GM18511 (cell line): ENCODE measurements at regions not wholly inside any gene's neighbourhood (a gene's known extent, or its start where the extent isn't known, plus 50 kb on each side); places are given as distances from the start of the nearest gene placed in this dataset.
"Not testable (repeated sequence)": the region's sequence is repeated elsewhere in the genome, so short reads cannot be mapped to it uniquely, and the experiment has no call there.

Experiments used
- ATAC-seq: cut with Tn5 transposase; IDR thresholded peaks from one replicate; pipeline ENCODE4 v1.9.1; 2021; ENCODE audit warnings: mild to moderate bottlenecking, moderate library complexity; ENCODE audit not compliant: unreplicated experiment

DNA sequence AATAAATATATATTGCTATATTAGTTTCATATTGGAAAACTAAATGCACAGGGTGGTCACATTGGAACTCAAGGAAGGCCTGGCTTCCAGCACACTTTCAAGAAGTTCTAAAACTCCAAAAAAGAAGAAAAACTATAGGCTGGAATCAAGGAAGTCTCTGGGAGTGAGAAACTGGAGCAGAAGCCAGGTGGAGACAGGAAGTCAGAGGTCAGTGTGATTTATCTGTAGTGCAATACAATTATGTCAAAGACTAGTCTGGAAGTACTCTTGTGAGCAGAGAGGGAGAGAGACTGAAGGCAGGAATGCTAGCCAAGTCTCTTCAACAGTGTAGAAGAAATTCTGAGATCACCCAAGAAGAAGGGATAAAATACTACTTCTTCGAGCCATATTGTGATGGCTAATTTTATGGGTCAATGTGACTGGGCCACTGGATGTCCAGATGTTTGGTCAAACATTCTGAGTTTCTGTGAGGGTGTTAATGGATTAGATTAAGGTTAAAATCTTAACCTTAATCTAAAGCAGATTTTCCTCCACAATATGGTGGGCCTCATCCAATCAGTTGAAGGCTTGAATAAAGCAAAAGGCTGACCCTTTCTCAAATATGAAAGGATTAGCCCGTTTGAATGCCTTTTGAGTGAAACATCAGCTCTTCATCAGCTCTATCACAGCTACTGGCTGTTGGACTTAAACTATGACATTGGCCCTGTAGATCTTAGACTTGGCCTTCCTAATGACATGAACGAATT, 208.0 kb downstream of the TDRD15 start:
- no peak for ATAC-seq

DNA sequence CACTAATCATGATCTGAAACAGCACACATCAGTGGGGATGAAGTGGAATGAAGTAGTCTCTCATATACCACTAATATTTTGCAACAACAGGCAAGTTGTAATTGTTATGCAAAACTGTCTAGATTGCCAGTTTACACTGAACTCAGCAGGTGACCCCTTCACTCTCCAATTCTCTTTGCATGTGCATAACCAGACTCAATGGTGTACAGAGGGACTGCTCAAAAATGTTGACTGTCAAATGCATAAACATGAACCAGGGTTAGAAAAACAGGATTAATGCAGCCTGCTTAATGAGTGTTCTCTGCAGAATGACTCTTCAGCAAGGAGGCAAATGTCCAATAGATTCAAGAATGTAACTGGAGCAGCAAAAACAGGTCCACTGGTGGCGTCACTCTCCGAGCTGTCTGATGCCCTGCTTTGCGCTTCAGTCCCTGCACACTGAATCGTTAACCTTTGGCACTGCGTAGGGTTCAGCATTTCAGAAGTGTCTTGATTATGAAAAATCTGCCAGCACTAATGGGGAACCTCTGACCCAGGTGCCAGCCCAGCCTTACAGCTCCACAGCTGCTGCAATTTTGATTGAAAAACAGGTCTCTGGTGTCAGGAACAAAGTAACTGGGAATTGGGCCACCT, 209.3 kb downstream of the TDRD15 start:
- no peak for ATAC-seq

DNA sequence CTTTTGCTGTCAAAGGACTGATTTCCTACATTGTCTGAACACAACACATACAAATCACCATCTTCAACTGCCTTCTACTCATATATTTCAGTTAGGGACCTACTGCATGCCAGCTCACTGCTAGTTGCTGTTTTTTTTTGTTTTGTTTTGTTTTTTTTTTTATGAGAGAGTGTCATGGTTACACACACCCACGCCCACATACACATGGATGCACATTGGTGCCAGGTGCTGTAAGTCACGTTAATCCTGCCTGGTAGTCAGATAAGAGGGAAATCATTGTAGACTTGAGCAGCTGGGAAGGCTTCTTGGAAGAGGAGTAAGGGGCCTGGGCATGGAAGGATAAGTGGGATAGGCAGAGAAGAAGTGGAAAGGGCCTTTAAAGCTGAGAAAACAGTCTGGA, 209.9 kb downstream of the TDRD15 start:
- ATAC-seq, result no peak

DNA sequence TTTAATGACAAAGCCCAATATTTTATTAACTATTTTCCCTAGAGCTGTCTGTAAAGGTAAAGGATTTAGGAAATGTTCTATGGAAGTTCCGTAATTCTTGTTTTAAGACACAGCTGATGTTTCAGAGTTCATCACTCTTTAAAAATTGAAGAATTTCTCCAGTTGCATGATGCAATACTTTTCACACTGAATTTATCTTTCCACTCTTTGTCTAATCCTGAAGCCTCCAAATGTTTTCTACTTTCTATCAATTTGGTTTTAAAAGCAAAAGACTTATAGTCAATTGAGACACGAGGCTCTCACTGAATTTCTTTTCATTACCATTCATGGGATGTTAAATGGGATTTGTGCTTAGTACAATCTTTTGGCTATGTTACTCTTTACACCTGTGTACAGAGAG, 223.2 kb downstream of the TDRD15 start:
- no peak for ATAC-seq

DNA sequence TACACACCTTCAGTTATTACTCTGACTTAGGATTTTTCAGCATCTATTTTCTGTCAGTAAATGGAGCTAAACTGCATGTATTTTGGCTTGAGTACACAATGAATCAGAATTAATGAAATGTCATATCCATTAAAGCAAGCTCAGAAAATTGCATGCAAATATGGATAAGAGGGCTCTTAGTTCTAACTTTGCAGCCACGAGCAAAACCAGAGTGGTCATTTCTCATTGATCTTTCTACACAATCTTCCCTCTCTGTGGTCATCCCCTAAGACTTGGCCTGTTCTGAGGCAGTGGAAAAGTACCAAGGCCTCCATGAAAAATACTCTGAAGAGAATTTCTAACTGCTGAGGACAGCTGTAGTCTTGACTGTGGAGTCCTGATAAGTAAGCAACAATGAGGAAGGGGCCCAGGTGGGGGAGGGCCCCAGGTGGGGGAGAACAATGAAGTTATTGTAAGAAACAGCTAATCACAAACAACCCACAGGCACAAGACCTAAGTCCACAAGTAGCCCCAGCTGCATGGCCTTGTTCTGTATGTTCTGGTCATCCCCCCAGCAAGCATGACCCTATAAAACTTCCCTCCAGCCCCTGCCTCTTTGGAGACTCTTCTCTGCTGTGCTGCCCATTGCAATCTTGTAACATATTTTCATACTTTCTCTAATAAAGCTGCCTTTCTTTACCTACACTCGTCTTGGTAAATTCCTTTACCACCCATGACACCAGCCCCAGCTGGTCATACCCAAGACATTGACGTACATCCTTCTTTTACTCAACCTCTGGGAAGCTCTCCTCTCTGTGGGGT, 230.3 kb downstream of the TDRD15 start:
- no peak for ATAC-seq

DNA sequence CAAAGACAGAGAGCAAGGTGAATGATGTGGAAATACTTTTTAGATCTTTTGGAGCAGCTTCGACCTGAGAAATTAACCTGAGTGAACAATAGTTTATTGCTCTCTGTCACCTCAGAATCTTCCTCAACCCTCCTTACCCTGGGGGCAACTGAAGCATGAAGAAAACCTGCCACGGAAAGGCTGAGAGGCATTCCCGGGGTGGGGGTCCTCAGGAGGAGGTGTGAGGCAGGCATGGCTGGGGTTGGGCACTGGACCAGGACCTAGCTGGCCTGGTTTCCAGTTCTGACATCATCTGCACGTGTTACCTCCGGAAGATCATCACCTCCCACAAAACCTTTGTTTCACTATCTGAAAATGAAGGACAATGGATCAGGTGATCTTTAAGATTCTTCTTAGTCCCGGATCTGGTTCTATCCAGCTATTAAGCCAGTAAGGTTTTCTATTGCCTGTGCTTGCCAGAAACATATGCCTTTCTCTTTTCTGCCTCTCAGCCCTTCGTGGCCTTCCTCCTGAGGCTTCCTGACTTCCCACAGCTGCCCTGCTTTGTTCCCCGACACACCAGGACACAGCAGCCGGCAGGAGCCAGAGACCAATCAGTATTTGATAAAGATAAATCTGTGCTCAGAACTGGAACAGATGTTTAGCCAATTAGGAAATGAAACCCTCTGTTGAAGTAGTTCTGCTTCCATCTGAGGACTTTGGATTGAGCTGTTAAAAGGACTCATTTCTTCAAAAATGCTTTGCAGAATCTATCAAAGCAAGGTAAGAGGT, 232.5 kb downstream of the TDRD15 start:
- ATAC-seq, result no peak

DNA sequence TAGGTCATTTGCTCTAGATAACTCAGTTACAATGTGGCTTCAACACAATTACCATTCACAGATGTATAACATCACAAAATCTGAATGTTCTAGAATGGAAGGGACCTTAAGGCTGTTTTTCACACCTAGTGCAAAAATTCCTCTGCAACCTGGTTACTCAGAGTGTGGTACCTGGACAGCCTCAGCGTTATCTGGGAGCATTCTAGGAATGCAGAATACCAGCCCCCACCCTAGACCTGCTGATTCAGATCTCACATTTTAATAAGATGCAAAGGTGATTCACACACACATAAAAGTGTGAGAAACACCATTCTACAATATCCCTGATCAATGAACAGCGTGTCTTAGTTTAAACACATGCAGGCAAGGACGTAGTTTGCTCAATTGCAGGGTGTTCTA, 233.1 kb downstream of the TDRD15 start:
- no peak for ATAC-seq

DNA sequence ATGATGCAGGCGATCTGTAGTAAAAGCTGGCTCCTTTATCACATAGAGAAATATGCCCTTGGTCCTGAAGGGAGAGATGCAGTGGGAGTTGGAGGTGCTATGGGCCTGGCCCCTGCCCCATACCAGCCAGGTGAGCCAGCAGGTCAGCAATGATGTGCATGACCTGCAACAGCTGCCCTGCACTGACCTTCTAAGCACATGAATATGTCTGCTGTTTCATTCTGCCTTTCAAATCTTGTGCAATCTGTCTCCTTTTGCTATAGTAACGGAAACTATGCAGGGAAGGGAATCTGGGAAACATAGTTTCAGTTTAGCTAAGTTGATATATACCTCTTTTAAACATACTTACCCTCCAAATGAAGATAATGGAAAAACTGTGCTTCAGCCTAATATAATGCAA, 235.2 kb downstream of the TDRD15 start:
- ATAC-seq, result no peak

DNA sequence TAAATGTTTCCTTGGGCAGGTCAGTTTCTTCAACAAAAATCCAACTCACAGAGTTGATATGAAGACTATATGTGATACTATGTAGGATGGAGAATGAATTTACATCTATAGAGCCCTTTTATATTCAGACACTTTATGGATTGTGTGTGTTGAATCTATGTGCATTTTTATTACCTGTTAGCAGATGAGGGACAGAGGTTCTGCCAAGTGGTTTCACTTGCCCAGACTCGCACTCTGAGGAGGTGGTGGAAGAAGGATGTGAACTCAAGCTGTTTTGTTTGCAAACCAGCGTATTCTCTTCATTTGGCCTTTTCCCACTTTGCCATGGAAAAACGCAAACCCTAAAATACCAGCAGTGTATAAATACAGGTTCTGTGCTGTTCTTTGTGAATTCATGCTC, 237.6 kb downstream of the TDRD15 start:
- ATAC-seq, result no peak

DNA sequence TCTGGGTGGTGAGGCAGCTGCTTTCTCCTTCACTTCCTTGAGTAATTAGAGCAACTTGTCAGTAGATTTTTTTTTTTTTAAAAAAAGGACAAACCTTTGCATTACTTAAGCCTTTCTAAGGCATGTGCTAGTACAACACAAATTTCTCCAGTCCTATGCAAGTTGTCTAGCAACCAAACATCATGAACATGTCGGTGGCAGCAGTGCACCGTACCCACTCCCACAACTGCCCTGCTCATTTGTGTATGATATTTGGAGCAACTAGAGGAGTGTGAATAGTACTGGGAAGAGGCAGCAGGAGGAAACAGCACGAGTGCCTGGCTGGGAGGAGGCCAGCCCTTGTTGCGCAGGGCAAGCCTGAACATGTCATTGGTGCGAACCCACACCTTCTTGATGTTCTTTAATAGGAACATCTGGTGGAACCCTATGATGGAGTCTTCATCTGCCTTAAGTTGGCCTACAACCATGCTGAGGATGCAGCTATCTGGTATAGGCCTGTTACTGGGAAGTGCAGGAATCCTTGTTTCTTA, 238.3 kb downstream of the TDRD15 start:
- ATAC-seq, result no peak

DNA sequence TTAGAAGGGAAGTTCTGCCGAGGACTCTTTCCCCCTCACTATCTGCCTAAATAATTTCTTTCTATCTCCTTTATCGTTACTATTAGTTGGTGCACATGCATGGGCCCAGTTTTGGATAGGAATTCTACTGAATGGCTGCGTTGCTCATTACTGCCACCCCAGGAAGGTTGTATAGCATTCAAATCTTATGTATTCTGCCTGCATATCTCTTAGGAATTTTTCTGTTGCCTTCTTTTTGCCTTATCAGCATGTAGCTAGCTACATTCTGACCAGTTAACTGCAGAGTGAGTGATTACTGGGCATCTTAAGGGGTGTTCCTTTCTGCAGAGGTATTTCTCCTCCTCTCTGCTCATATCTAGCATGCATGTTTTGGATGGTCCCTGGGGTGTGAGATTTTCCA, 239.6 kb downstream of the TDRD15 start:
- ATAC-seq, result no peak

DNA sequence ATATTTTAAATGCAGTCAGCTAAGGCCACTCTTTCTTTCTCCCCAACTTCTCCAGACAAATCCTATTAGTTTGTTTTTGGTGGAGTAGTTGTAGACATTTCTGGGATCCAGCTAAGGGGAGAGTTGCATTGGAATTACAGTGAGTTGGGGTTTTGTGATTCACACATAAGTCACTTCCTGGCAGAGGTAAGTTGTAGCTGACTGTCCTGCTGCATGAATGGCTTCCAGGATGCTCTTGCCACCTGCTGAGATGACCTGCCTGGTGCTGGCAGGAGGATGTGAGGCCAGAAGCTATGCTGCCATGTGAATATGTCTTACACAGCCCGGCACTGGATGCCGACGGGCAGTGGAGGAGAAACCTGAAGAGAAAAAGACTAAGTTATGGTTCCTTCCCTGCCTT, 243.7 kb downstream of the TDRD15 start:
- ATAC-seq, result no peak

DNA sequence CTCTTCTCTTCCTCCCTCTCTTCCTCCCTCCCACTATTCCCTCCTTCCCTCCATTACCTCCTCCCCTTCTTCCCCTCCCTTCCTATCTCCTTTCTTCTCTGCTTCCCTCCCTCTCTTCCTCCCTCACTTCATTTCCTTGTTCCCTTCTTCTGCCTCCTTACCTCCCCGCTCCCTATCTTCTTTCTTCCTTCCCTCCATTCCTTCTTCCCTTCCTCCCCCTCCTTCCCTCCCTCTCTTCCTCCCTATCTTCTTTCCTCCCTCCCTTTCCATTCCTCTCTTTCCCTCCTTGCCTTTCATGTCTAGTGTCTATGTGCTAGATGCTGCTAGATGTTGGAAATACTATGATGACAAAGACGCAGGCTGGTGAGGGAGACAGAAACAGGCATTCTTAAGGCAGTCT, 246.0 kb downstream of the TDRD15 start:
- ATAC-seq, result no peak

DNA sequence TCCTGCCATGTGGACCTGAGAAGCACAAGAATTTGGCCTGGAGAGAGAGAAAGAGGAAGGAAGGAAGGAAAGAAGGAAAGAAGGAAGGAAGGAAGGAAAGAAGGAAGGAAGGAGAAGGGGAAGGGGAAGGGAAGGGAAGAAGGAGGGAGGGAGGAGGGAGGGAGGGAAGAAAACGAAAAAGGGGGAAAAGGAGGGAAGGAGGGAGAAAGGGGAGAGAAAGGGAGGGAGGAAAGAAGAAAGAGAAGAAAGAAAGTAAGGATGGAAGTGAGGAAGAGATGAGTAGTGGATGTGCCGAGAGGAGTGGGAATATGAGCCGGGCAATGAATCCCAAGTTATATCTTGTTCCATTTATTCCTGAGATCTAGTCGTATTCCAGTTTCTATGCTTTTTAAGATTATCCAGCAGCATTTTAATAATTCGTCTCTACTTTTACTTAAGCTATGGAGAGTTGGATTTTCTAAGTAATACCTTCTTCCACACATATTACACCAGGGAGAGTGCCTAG, 247.8 kb downstream of the TDRD15 start:
- no peak for ATAC-seq

DNA sequence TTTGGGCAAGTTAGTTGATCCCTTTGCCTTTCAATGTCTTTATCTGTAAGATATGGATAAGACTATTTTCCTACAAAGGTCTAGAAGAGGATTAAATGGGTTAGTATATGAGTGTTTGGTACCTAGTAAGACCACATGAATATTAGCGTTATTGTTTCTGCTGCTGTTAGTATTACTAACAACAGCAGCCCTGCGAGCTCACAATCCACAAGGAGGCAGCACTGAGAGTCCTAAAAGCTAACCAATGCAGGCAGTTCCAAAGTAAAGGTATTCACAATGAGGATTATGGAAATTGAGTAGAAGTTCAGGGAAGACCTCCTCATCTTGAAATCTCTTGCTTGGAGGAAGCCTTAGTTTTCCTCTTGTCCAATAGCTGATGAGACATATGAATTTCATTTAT, 248.9 kb downstream of the TDRD15 start:
- no peak for ATAC-seq

DNA sequence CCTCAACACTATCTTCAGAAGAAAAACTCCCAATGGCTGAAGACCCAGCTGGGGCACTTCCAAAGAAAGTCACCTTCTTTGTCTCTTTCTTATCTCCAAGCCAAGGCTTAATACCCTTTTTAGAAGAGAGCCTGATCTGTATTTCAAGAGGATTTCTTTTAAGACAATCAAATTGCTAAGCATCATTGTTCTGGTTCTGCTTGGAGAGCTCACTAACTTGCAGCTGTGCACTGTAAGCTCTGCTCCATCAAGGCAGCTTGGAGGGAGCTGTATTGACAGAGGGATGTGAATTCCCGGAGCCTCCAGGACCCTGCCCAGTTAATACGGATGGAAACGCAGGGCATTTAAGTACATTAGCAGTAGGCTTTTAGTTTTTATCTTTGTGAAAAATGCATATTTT, 253.1 kb downstream of the TDRD15 start:
- no peak for ATAC-seq

DNA sequence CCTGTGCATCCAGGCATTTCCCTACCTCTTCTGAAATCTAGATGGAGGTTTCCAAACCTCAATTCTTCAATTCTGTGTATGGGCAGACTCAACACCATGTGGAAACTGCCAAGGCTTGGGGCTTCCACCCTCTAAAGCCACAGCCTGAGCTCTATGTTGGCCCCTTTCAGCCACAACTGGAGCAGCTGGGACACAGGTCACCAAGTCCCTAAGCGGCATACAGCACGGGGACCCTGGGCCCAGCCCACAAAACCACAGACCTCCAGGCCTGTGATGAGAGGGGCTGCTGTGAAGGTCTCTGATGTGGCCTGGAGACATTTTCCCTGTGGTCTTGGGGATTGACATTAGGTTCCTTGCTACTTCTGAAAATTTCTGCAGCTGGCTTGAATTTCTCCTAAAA, 255.4 kb downstream of the TDRD15 start:
- no peak for ATAC-seq

DNA sequence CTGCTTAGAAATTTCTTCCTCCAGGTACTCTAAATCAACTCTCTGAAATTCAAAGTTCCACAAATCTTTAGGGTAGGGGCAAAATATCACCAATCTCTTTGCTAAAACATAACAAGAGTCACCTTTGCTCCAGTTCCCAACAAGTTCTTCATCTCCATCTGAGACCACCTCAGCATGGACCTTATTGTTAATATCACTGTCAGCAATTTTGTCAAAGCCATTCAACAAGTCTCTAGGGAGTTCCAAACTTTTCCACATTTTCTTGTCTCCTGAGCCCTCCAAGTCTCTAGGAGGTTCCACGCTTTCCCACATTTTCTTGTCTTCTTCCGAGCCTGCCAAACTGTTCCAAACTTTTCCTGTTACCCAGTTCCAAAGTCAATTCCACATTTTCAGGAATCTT, 255.9 kb downstream of the TDRD15 start:
- not testable (repeated sequence) for ATAC-seq

DNA sequence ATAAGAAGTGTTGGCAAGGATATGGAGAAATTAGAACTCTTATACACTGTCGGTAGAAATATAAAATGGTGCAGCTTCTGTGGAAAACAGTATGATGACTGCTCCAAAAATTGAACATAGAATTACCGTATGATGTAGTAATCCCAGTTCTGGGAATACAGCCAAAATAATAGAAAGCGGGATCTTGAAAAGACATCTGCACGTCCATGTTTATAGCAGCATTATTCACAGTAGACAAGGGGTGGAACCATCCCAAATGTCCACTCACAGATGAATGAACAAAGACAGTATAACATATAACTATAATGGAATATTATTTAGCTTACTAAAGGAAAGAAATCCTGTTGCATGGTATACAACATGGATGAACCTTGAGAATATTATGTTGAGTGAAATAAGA, 257.7 kb downstream of the TDRD15 start:
- ATAC-seq, result no peak

DNA sequence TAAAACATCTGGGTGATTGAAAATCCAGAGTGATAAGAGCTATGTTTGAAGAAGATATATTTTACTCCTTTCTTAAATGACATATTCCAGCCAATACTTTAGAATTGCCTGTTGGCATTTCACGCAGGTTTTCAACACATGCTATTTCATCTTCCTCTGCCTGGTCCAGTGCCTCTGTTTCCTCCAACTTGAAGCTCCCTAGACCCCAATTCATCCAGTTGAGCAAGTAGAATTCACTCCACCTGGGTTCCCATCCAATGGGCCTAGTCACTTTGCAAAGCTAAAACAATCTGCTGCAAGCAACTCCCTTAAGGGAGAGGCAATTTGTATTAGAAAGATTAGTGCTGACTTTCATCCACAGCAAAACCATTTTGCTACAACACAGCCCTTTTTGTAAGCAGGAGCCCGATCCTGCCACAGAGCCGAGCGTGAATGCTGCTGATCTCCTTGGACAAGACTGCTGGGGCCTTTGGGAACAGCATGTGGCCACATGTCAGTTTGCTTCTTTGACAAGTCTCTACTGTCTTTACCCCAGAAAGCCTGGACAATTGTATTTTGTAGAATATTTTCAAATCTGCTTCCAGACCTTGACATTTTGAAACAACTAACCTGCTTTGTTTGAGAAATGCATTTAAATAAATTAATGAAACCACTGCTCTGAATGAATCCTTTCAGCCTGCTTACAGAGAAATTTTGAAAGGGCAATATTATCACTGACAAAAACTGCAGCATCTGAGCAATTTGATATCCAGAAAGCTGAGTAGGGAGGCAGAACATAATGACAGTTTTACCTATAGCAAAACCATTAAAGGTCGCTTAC, 259.1 kb downstream of the TDRD15 start:
- no peak for ATAC-seq
